ENCODE measurements at regions not wholly inside any gene's neighbourhood (a gene's known extent, or its start where the extent isn't known, plus 50 kb on each side); places are given as distances from the start of the nearest gene placed in this dataset.
"Not testable (repeated sequence)": the region's sequence is repeated elsewhere in the genome, so short reads cannot be mapped to it uniquely, and the experiment has no call there.

DNA sequence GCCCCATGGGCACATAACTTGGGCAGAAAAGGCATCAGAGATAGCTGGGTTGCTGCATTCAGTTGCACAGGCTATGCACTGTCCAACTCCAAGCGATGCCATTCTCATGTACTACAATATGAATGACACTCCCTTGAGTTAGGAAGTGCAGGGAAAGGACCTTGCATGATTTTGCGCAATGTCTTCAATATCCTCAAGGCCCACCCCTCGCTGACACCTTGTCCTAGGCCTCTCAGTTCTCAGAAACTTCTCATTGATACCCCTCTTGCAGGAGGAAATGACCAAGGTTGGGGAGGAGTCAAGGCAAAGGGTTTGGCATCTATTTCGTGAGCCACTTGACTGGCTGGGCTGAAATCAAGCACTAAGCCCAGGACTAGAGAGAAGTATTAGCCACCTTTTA lies 70.4 kb downstream of the ARL6IP4 start:
- H3K4me3 ChIP-seq = no peak overlapping the region
- H3K36me3 ChIP-seq = peaks cover 0 to 3% (median 0%) of the 10 kb centered on the region in 11 experiments; a peak in 2 of 22 replicates
- H3K4me2 ChIP-seq = no peak overlapping the region
- H4K20me1 ChIP-seq = peaks cover 0 to 17% (median 0%) of the 10 kb centered on the region in 11 experiments; a peak in 4 of 22 replicates
- H3K27me3 ChIP-seq = no peaks in the 10 kb centered on the region
- H3K4me1 ChIP-seq = peaks cover 0 to 12% (median 2%) of the 10 kb centered on the region in 10 experiments; a peak in 8 of 20 replicates
- no peak for TF ChIP-seq Cebpa-rat (IDR thresholded peaks at IDR 0.05)
- H3K9me3 ChIP-seq (replicated peaks in 1 of 11) = no peaks in the 10 kb centered on the region
- H3K9ac ChIP-seq = no peak overlapping the region
- no peak overlapping the region for H3K27ac ChIP-seq

DNA sequence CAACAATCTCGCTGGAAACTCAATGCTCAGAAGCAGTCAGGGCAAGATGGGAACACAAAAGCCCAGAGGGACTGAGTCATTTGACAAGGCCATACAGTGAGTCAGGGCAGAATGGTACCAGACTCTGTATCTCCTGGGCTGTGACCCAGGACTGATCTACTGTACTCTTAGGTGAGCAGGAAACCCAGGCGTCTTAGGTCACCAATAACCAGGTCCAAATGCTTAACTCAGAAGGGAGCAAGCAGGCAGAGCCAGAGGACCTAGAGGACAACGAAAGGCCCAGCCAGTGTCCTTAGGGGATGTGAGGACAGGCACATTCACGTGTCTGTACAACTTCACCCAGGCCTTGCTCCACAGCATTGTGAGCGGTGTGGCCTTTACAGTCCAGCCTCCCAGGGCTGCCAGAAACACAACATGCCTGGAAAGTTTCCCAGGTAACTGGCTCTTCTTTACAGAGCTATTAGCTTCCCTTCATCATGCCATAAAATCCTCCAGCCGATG lies 69.9 kb downstream of the ARL6IP4 start:
- H3K27ac ChIP-seq = no peak overlapping the region
- no peak overlapping the region for H3K4me3 ChIP-seq
- peaks cover 0 to 22% (median 0%) of the 10 kb centered on the region in 11 experiments; a peak in 3 of 22 replicates for H4K20me1 ChIP-seq
- no peak overlapping the region for H3K4me2 ChIP-seq
- H3K27me3 ChIP-seq = no peaks in the 10 kb centered on the region
- H3K4me1 ChIP-seq = peaks cover 0 to 17% (median 7%) of the 10 kb centered on the region in 10 experiments; a peak in 14 of 20 replicates
- TF ChIP-seq Cebpa-rat (IDR thresholded peaks at IDR 0.05) = no peak
- no peaks in the 10 kb centered on the region for H3K9me3 ChIP-seq (replicated peaks in 1 of 11)
- peaks cover 0 to 3% (median 0%) of the 10 kb centered on the region in 11 experiments; a peak in 2 of 22 replicates for H3K36me3 ChIP-seq
- no peak overlapping the region for H3K9ac ChIP-seq

DNA sequence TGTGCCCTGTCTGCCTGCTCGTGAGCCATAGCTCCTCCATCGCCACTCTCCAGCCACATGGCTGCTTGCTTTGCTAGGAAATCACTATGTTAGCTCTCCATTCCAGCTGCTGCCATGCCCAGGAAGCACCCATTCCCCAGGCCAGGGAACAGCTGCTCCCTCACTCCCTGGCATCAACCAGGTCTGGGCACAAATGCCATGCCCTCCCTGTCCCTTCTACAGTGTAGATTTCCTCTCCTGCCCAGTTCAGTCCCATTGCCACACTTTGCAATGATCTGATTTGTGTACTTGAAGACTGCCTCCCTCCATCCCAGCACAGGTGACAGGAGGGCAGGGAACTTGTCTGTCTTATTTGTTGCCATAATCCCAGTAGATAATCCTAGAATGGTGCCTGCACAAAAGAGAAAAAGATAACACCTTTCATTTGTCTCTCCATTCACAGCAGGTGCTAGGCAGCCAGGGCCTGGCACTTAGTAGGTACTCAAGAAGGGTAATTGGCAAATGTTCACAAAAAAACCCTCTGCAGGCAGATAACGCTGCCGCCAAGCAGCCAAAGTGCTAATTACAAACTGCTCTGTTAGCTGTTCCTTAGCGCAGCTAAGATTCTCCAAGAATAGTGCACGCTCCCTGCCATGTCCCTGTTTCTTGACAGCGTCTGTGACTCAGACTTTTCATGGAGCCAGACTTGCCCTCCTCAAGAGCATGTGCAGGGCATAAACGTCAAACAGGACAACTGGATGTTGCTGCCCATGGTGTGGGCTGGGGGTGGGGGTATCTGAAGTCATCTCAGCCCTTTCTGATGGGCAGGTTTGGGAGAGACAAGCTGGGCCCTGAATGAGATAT lies 69.1 kb downstream of the ARL6IP4 start:
- H3K9ac ChIP-seq = no peak overlapping the region
- peaks cover 0 to under 1% (median 0%) of the 10 kb centered on the region in 11 experiments; a peak in 1 of 22 replicates for H3K36me3 ChIP-seq
- H3K9me3 ChIP-seq (replicated peaks in 1 of 11) = no peaks in the 10 kb centered on the region
- no peak overlapping the region for H3K4me2 ChIP-seq
- no peak overlapping the region for H3K4me3 ChIP-seq
- no peak for TF ChIP-seq Cebpa-rat (IDR thresholded peaks at IDR 0.05)
- H3K27me3 ChIP-seq = no peaks in the 10 kb centered on the region
- peaks cover 0 to 29% (median 0%) of the 10 kb centered on the region in 11 experiments; a peak in 3 of 22 replicates for H4K20me1 ChIP-seq
- no peak overlapping the region for H3K27ac ChIP-seq
- peaks cover 0 to 25% (median 15%) of the 10 kb centered on the region in 10 experiments; a peak in 16 of 20 replicates for H3K4me1 ChIP-seq

DNA sequence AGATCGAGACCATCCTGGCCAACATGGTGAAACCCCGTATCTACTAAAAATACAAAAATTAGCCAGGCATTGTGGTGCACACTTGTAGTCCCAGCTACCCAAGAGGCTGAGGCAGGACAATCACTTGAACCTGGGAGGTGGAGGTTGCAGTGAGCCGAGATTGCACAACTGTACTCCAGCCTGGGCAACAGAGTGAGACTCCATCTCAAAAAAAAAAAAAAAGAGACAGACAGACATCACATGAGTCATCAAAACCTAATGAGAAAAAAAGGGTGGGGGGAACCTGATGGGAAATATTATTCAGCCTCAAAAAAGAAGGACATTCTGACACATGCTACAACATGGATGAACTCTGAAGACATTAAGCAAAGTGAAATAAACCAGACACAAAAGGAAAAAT lies 67.4 kb downstream of the ARL6IP4 start:
- H3K4me3 ChIP-seq; H3K9ac ChIP-seq; H3K27ac ChIP-seq; H3K9me3 ChIP-seq (replicated peaks in 1 of 11); H3K36me3 ChIP-seq; H3K27me3 ChIP-seq: not testable (repeated sequence)
- 0 out of 22 replicates have a peak, but pooled peaks of 1 of the 11 experiments have one; percentile 33 for TF ChIP-seq Cebpa-rat (IDR thresholded peaks at IDR 0.05)
- peak overlapping the region in 3 of 11 experiments; percentile 8 to 18 (median 11); a peak in 2 of 22 replicates for H3K4me2 ChIP-seq
- peaks cover 0 to 46% (median 0%) of the 10 kb centered on the region in 11 experiments; a peak in 4 of 22 replicates for H4K20me1 ChIP-seq
- H3K4me1 ChIP-seq = peaks cover 8 to 42% (median 32%) of the 10 kb centered on the region in 10 experiments

DNA sequence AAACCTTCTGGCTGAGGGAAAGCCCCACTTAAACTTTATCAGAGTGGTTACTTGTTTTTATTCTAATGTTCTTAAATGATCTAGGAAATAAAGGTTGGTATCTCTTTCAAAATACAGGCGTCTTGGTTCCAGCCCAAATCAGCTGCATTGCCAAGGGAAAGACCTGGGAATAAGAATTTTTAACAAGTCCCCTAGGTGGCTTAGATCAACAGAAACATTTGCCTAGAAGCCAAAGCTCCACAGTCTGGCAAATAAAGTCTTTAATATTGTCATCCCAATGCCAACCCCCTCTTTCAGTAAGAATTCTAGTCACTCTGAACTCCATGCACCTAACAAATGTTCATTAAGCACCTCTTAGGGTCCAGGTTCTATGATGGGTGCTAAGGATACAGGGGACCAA lies 66.8 kb downstream of the ARL6IP4 start:
- Histone ChIP-seq H3K4me2 (no peak overlapping the region), H3K4me3 (no peak overlapping the region), H3K9me3 (replicated peaks in 1 of 11) (no peaks in the 10 kb centered on the region), H3K36me3 (no peaks in the 10 kb centered on the region), H3K27me3 (no peaks in the 10 kb centered on the region), H4K20me1 (peaks cover 0 to 52% (median 0%) of the 10 kb centered on the region in 11 experiments; a peak in 4 of 22 replicates), H3K27ac (no peak overlapping the region), H3K9ac (no peak overlapping the region), H3K4me1 (peaks cover 8 to 47% (median 38%) of the 10 kb centered on the region in 10 experiments)
- no peak for TF ChIP-seq Cebpa-rat (IDR thresholded peaks at IDR 0.05)

DNA sequence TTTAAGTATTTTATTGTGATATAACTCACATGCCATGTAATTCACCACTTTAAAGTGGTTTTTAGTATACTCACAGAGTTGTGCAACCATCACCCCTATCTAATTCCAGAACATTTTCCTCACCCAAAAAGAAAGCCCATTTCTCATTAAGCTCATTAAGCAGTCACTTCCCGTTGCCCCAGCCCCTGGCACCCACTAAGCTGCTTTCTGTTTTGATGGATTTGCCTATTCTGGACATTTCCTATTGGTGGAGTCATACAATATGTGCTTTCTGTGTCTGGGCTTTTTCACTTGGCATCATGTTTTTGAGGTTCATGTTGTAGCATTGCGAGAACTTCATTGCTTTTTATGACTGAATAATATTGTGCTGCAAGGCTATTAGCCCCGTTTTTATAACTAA lies 66.0 kb downstream of the ARL6IP4 start:
- Histone ChIP-seq H3K36me3 (no peaks in the 10 kb centered on the region), H3K9me3 (replicated peaks in 1 of 11) (no peaks in the 10 kb centered on the region), H3K4me3 (no peak overlapping the region), H3K27me3 (no peaks in the 10 kb centered on the region), H3K27ac (no peak overlapping the region), H3K4me2 (no peak overlapping the region), H3K9ac (no peak overlapping the region), H4K20me1 (peaks cover 0 to 60% (median 0%) of the 10 kb centered on the region in 11 experiments; a peak in 4 of 22 replicates), H3K4me1 (peaks cover 8 to 55% (median 46%) of the 10 kb centered on the region in 10 experiments)
- no peak for TF ChIP-seq Cebpa-rat (IDR thresholded peaks at IDR 0.05)

DNA sequence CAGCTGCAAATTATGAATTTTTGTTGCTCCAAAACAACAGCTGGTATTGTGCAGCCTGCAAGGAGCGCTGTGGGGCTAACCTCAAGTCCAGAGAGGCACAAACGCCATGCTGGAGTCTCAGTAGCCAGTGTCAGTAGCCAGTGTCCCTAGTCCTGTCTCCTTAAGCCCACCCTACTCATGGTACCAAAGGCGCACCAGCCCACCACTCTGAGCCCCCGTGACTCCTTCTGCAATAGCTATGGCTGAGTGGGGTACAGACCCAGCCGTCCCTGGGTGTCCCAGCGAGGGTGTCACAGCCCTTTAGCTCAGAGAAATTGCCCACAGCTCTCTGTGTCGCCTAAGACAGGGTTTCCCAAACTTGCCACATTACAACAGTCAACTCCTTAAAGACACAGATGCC lies 65.2 kb downstream of the ARL6IP4 start:
- no peak overlapping the region for H3K9ac ChIP-seq
- peak overlapping the region in 7 of 11 experiments; percentile 68 to 85 (median 76); a peak in 8 of 22 replicates for H3K4me2 ChIP-seq
- H3K27ac ChIP-seq = no peak overlapping the region
- TF ChIP-seq Cebpa-rat (IDR thresholded peaks at IDR 0.05) = no peak
- H4K20me1 ChIP-seq = peaks cover 0 to 63% (median 0%) of the 10 kb centered on the region in 11 experiments; a peak in 4 of 22 replicates
- no peaks in the 10 kb centered on the region for H3K27me3 ChIP-seq
- no peaks in the 10 kb centered on the region for H3K36me3 ChIP-seq
- H3K9me3 ChIP-seq (replicated peaks in 1 of 11) = no peaks in the 10 kb centered on the region
- H3K4me1 ChIP-seq = peaks cover 8 to 62% (median 54%) of the 10 kb centered on the region in 10 experiments
- no peak overlapping the region for H3K4me3 ChIP-seq

DNA sequence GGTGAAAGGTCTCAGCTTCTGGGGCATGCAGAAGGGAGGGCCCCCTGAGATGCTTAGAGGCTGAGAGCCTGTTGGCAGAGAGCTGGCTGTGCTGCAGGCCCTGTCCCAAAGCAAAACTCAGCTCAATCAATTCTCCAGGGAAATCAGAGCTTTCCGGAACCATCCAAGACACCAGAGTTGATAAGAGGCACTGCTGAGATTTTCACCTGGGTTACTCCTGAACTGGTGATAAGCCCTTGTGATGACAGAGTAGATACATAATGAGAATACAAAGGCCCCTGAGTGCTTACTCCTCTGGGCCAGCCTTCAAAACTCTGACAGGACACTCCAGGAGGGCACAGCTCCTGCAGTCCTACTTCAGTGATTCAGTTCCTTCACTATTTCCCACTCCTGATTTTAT lies 63.9 kb downstream of the ARL6IP4 start:
- Histone ChIP-seq H3K27ac (peak overlapping the region in 9 of 11 experiments; percentile 30 to 49 (median 45); a peak in 12 of 22 replicates), H3K9me3 (replicated peaks in 1 of 11) (no peaks in the 10 kb centered on the region), H3K27me3 (no peaks in the 10 kb centered on the region), H3K4me1 (peaks cover 8 to 63% (median 54%) of the 10 kb centered on the region in 10 experiments), H3K36me3 (no peaks in the 10 kb centered on the region), H4K20me1 (peaks cover 0 to 51% (median 0%) of the 10 kb centered on the region in 11 experiments; a peak in 3 of 22 replicates), H3K4me2 (peak overlapping the region; percentile 21 to 85 (median 70); a peak in 20 of 22 replicates), H3K4me3 (0 out of 20 replicates have a peak overlapping the region, but pooled peaks of 1 of the 10 experiments have one; percentile 1), H3K9ac (peak overlapping the region in 7 of 11 experiments; percentile 5 to 53 (median 12); a peak in 8 of 22 replicates)
- no peak for TF ChIP-seq Cebpa-rat (IDR thresholded peaks at IDR 0.05)

Measured in BLaER1 treated with 17β-estradiol and CSF1 and Interleukin-3, amounts not matched to agents 10 nM and 100 nM (cell line).